GM06990 (cell line): ENCODE measurements at regions not wholly inside any gene's neighbourhood (a gene's known extent, or its start where the extent isn't known, plus 50 kb on each side); places are given as distances from the start of the nearest gene placed in this dataset.

Experiments
- DNase-seq: peaks from one replicate; pipeline ENCODE4 v3.0.0-alpha.2; 2011; ENCODE audit not compliant: insufficient read length; ENCODE audit errors: extremely low read depth
- H3K27me3 ChIP-seq: replicated peaks from 2 replicates; pipeline ENCODE4 v1.6.0; 2011; ENCODE audit warnings: low read length; ENCODE audit not compliant: control insufficient read depth, insufficient read depth
- H3K36me3 ChIP-seq: 2 replicates; pipeline ENCODE4 v1.5.1; 2011; ENCODE audit warnings: low read length; ENCODE audit not compliant: control insufficient read depth, insufficient read depth
- H3K4me3 ChIP-seq: replicated peaks from 2 replicates; pipeline ENCODE4 v1.5.1; 2011; ENCODE audit warnings: low read depth, mild to moderate bottlenecking, control low read depth, low read length
- TF ChIP-seq, protein P1 (sequence below): IDR thresholded peaks from 2 replicates; pipeline ENCODE4 v1.5.1; 2011; ENCODE audit warnings: low read length, control low read depth, mild to moderate bottlenecking, inconsistent platforms; ENCODE audit not compliant: insufficient read depth, poor library complexity, severe bottlenecking

DNA sequence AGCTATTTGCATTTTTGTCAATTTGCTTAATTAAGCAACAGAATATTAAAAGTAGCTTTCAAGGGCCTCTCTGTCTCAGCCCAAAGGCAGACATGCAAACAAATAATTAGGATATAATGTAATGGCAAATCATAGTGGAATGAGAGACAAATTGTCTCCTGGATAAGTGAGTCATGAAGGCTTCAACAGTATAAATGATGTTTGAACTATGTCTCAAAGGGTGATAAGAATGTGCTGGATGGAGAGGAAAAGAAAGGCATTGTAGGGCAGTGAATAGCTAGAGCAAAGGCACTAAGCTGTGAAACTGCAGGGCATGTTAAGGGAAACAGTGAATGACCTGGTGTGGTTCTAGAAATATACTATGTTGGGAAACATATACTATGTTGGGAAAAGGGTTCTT, 53.5 kb upstream of the PPP1R12A start:
- DNase-seq: no peak
- Histone ChIP-seq H3K4me3 (no peak overlapping the region), H3K36me3 (no peaks in the 10 kb centered on the region), H3K27me3 (no peaks in the 10 kb centered on the region)
- TF ChIP-seq, protein P1, sequence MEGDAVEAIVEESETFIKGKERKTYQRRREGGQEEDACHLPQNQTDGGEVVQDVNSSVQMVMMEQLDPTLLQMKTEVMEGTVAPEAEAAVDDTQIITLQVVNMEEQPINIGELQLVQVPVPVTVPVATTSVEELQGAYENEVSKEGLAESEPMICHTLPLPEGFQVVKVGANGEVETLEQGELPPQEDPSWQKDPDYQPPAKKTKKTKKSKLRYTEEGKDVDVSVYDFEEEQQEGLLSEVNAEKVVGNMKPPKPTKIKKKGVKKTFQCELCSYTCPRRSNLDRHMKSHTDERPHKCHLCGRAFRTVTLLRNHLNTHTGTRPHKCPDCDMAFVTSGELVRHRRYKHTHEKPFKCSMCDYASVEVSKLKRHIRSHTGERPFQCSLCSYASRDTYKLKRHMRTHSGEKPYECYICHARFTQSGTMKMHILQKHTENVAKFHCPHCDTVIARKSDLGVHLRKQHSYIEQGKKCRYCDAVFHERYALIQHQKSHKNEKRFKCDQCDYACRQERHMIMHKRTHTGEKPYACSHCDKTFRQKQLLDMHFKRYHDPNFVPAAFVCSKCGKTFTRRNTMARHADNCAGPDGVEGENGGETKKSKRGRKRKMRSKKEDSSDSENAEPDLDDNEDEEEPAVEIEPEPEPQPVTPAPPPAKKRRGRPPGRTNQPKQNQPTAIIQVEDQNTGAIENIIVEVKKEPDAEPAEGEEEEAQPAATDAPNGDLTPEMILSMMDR: no peak

DNA sequence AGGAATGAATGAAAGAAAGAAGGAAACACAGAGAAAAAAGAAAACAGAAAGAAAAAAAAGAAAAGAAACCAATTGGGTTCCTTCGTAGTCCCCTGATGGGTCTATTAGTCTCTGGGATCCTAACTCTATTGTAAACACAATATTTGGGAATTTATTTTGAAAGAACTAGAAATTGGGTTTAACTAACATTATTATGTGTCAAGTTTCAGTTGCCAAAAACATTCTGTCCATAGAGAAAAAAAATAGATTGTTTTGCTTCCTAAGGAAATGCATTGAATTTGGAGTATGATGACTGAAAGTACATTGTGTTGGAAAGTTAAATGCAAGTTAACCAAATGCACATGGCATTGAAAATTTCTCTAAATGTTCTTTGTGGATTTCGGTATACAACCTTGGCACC, 52.8 kb upstream of the PPP1R12A start:
- H3K27me3 ChIP-seq: no peaks in the 10 kb centered on the region
- H3K36me3 ChIP-seq: no peaks in the 10 kb centered on the region
- no peak for DNase-seq
- TF ChIP-seq, protein P1: no peak
- no peak overlapping the region for H3K4me3 ChIP-seq
